DOHH2 (cell line): ENCODE measurements at regions not wholly inside any gene's neighbourhood (a gene's known extent, or its start where the extent isn't known, plus 50 kb on each side); places are given as distances from the start of the nearest gene placed in this dataset.

Experiments
- EZH2phosphoT487 ChIP-seq: fragments of 200-600 bp; sonication (generic); IDR thresholded peaks from 2 replicates; pipeline ENCODE4 v1.6.1; 2017; ENCODE audit warnings: borderline replicate concordance, mild to moderate bottlenecking, antibody characterized with exemption, low read length, moderate library complexity, mixed read lengths
- TF ChIP-seq, protein P1 (sequence below): fragments of 200-600 bp; sonication (generic); IDR thresholded peaks from one replicate; pipeline ENCODE4 v1.5.1; 2014; ENCODE audit warnings: antibody characterized with exemption, mild to moderate bottlenecking, low read depth, low read length; ENCODE audit not compliant: poor library complexity, severe bottlenecking

DNA sequence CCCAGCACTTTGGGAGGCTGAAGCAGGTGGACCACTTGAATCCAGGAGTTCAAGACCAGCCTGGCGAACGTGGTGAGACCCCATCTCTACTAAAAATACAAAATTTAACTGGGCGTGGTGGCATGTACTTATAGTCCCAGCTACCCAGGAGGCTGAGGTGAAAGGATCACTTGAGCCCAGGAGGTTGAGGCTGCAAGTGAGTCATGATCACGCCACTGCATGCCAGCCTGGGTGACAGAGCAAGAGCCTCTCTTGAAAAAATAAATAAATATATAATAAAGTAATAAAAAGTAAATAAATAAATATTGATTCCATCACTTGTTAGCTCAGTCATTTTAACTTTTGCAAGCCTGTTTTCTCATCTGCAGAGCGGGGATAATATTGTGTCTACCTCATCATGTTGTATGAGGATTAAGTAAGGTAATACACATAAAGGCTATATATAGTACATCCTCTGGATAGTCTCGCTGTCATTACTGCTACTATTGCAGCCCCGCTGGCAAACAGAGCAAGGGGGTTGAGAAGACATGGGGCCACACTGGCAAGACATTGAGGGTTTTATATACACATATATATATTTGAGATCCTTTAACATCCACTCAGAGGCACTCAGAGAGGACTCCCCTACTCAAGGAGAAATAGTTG lies 210.9 kb downstream of the C9orf152 start:
- TF ChIP-seq, protein P1, sequence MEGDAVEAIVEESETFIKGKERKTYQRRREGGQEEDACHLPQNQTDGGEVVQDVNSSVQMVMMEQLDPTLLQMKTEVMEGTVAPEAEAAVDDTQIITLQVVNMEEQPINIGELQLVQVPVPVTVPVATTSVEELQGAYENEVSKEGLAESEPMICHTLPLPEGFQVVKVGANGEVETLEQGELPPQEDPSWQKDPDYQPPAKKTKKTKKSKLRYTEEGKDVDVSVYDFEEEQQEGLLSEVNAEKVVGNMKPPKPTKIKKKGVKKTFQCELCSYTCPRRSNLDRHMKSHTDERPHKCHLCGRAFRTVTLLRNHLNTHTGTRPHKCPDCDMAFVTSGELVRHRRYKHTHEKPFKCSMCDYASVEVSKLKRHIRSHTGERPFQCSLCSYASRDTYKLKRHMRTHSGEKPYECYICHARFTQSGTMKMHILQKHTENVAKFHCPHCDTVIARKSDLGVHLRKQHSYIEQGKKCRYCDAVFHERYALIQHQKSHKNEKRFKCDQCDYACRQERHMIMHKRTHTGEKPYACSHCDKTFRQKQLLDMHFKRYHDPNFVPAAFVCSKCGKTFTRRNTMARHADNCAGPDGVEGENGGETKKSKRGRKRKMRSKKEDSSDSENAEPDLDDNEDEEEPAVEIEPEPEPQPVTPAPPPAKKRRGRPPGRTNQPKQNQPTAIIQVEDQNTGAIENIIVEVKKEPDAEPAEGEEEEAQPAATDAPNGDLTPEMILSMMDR = no peak
- no peak for TF ChIP-seq EZH2phosphoT487
